ENCODE measurements at regions not wholly inside any gene's neighbourhood (a gene's known extent, or its start where the extent isn't known, plus 50 kb on each side); places are given as distances from the start of the nearest gene placed in this dataset.

- Histone ChIP-seq H3K27ac (ENCODE audit: low read length) (no peak overlapping the region), H3K27me3 (ENCODE audit: insufficient read depth, low read depth, low read length) (no peaks in the 10 kb centered on the region), H3K36me3 (ENCODE audit: insufficient read depth, low read length) (no peaks in the 10 kb centered on the region), H4K20me1 (ENCODE audit: insufficient read depth) (no peaks in the 10 kb centered on the region), H3F3A (ENCODE audit: insufficient read depth, low read length, poor library complexity, severe bottlenecking) (no peaks in the 10 kb centered on the region), H3K9me2 (ENCODE audit: insufficient read depth, low read length) (no peaks in the 10 kb centered on the region), H3K9me3 (ENCODE audit: low read length) (no peaks in the 10 kb centered on the region), H2AFZ (ENCODE audit: low read depth, low read length) (no peak overlapping the region), H3K4me3 (ENCODE audit: low read length) (no peak overlapping the region), H3K79me2 (replicated peaks; ENCODE audit: insufficient read depth, low read length) (no peaks in the 10 kb centered on the region), H3K9ac (ENCODE audit: low read length) (no peak overlapping the region), H3K4me2 (ENCODE audit: low read length) (no peak overlapping the region)
- TF ChIP-seq EP300 (conservative IDR thresholded peaks at IDR 0.05; ENCODE audit: poor library complexity, severe bottlenecking): no peak
- TF ChIP-seq REST (IDR thresholded peaks at IDR 0.05; ENCODE audit: borderline replicate concordance): no peak
- no peak for TF ChIP-seq CTCF (IDR thresholded peaks at IDR 0.05; ENCODE audit: poor library complexity, severe bottlenecking)
- no peak for TF ChIP-seq RAD21 (conservative IDR thresholded peaks at IDR 0.05)
- no peak for TF ChIP-seq TAF1 (IDR thresholded peaks at IDR 0.05; ENCODE audit: low read depth)
- no peak for TF ChIP-seq MXI1 (conservative IDR thresholded peaks at IDR 0.05; ENCODE audit: poor library complexity, severe bottlenecking)
- no peak for TF ChIP-seq EZH2 (IDR thresholded peaks at IDR 0.05; ENCODE audit: borderline replicate concordance, insufficient read depth, low read length, poor library complexity, severe bottlenecking)
- no peak for TF ChIP-seq POLR2AphosphoS5 (IDR thresholded peaks at IDR 0.05)
- no peak for TF ChIP-seq SMC3 (conservative IDR thresholded peaks at IDR 0.05; ENCODE audit: poor library complexity)
Measured at GRCh38 chr13:54980651-54981050, 1952.0 kb downstream of the OLFM4 start.

GRCh38 chr13:54989418-54989817 is 1960.8 kb downstream of the OLFM4 start:
- Histone ChIP-seq H3K79me2 (replicated peaks; ENCODE audit: insufficient read depth, low read length) (no peaks in the 10 kb centered on the region), H4K20me1 (ENCODE audit: insufficient read depth) (no peaks in the 10 kb centered on the region), H3K9me3 (ENCODE audit: low read length) (no peaks in the 10 kb centered on the region), H2AFZ (ENCODE audit: low read depth, low read length) (no peak overlapping the region), H3K9me2 (ENCODE audit: insufficient read depth, low read length) (no peaks in the 10 kb centered on the region), H3K27ac (ENCODE audit: low read length) (no peak overlapping the region), H3K4me2 (ENCODE audit: low read length) (no peak overlapping the region), H3K27me3 (ENCODE audit: insufficient read depth, low read depth, low read length) (no peaks in the 10 kb centered on the region), H3F3A (ENCODE audit: insufficient read depth, low read length, poor library complexity, severe bottlenecking) (no peaks in the 10 kb centered on the region), H3K36me3 (ENCODE audit: insufficient read depth, low read length) (no peaks in the 10 kb centered on the region), H3K9ac (ENCODE audit: low read length) (no peak overlapping the region), H3K4me3 (ENCODE audit: low read length) (no peak overlapping the region)
- TF ChIP-seq TAF1 (IDR thresholded peaks at IDR 0.05; ENCODE audit: low read depth): no peak
- no peak for TF ChIP-seq SMC3 (conservative IDR thresholded peaks at IDR 0.05; ENCODE audit: poor library complexity)
- TF ChIP-seq EP300 (conservative IDR thresholded peaks at IDR 0.05; ENCODE audit: poor library complexity, severe bottlenecking): no peak
- no peak for TF ChIP-seq EZH2 (IDR thresholded peaks at IDR 0.05; ENCODE audit: borderline replicate concordance, insufficient read depth, low read length, poor library complexity, severe bottlenecking)
- no peak for TF ChIP-seq CTCF (IDR thresholded peaks at IDR 0.05; ENCODE audit: poor library complexity, severe bottlenecking)
- TF ChIP-seq POLR2AphosphoS5 (IDR thresholded peaks at IDR 0.05): no peak
- TF ChIP-seq MXI1 (conservative IDR thresholded peaks at IDR 0.05; ENCODE audit: poor library complexity, severe bottlenecking): no peak
- no peak for TF ChIP-seq REST (IDR thresholded peaks at IDR 0.05; ENCODE audit: borderline replicate concordance)
- TF ChIP-seq RAD21 (conservative IDR thresholded peaks at IDR 0.05): no peak
